ENCODE measurements at regions not wholly inside any gene's neighbourhood (a gene's known extent, or its start where the extent isn't known, plus 50 kb on each side); places are given as distances from the start of the nearest gene placed in this dataset.

- TF ChIP-seq OSR1 (CRISPR knock-in tag; IDR thresholded peaks at IDR 0.05), result no peak
- TF ChIP-seq CSDC2 (CRISPR knock-in tag; IDR thresholded peaks at IDR 0.05), result no peak
- TF ChIP-seq ZFP30 (CRISPR knock-in tag; IDR thresholded peaks at IDR 0.05), result no peak
- TF ChIP-seq TCF4 (CRISPR knock-in tag; IDR thresholded peaks at IDR 0.05; ENCODE audit: borderline replicate concordance), result no peak
- no peak for ATAC-seq
Measured at GRCh38 chr16:9232102-9232770, 140.8 kb downstream of the HAPSTR1 start.

- no peak for ATAC-seq
- TF ChIP-seq ZFP3 (CRISPR knock-in tag; IDR thresholded peaks at IDR 0.05), result no peak
- TF ChIP-seq ZNF8 (CRISPR knock-in tag; IDR thresholded peaks at IDR 0.05), result no peak
Measured at GRCh38 chr16:9235867-9236266, 144.4 kb downstream of the HAPSTR1 start.

- ATAC-seq, result no peak
- TF ChIP-seq GLIS3 (CRISPR knock-in tag; IDR thresholded peaks at IDR 0.05) (no peak), POU6F1 (CRISPR knock-in tag; IDR thresholded peaks at IDR 0.05; ENCODE audit: borderline replicate concordance, low read depth) (no peak), ZC3H10 (CRISPR knock-in tag; IDR thresholded peaks at IDR 0.05) (no peak), TOX (CRISPR knock-in tag; IDR thresholded peaks at IDR 0.05; ENCODE audit: borderline replicate concordance) (no peak), CREB5 (CRISPR knock-in tag; IDR thresholded peaks at IDR 0.05; ENCODE audit: low read depth) (no peak), OSR1 (CRISPR knock-in tag; IDR thresholded peaks at IDR 0.05) (no peak), ZFP3 (CRISPR knock-in tag; IDR thresholded peaks at IDR 0.05) (no peak), ISL1 (CRISPR knock-in tag; IDR thresholded peaks at IDR 0.05) (no peak), ESRRG (CRISPR knock-in tag; IDR thresholded peaks at IDR 0.05) (no peak), PPARA (CRISPR knock-in tag; IDR thresholded peaks at IDR 0.05; ENCODE audit: borderline replicate concordance) (no peak), ZNF8 (CRISPR knock-in tag; IDR thresholded peaks at IDR 0.05) (no peak), BACH2 (CRISPR knock-in tag; IDR thresholded peaks at IDR 0.05; ENCODE audit: borderline replicate concordance) (no peak), ZNF565 (CRISPR knock-in tag; conservative IDR thresholded peaks at IDR 0.05; ENCODE audit: low read depth) (no peak)
Measured at GRCh38 chr16:9236319-9236718, 144.9 kb downstream of the HAPSTR1 start.

- no peak for ATAC-seq
- no peak for TF ChIP-seq POU6F1 (CRISPR knock-in tag; IDR thresholded peaks at IDR 0.05; ENCODE audit: borderline replicate concordance, low read depth)
- TF ChIP-seq RARB (CRISPR knock-in tag; IDR thresholded peaks at IDR 0.05), result no peak
Measured at GRCh38 chr16:9238346-9238745, 146.9 kb downstream of the HAPSTR1 start.

- ATAC-seq, result no peak
- no peak for TF ChIP-seq PPARA (CRISPR knock-in tag; IDR thresholded peaks at IDR 0.05; ENCODE audit: borderline replicate concordance)
- TF ChIP-seq PATZ1 (CRISPR knock-in tag; IDR thresholded peaks at IDR 0.05; ENCODE audit: borderline replicate concordance), result no peak
- no peak for TF ChIP-seq ZFP3 (CRISPR knock-in tag; IDR thresholded peaks at IDR 0.05)
- no peak for TF ChIP-seq OSR1 (CRISPR knock-in tag; IDR thresholded peaks at IDR 0.05)
- no peak for TF ChIP-seq CSRNP3 (CRISPR knock-in tag; IDR thresholded peaks at IDR 0.05)
- TF ChIP-seq TSHZ2 (CRISPR knock-in tag; IDR thresholded peaks at IDR 0.05), result no peak
- no peak for TF ChIP-seq ARNTL (CRISPR knock-in tag; IDR thresholded peaks at IDR 0.05; ENCODE audit: borderline replicate concordance, low read depth)
- no peak for TF ChIP-seq SNAI2 (CRISPR knock-in tag; IDR thresholded peaks at IDR 0.05)
- TF ChIP-seq POU6F1 (CRISPR knock-in tag; IDR thresholded peaks at IDR 0.05; ENCODE audit: borderline replicate concordance, low read depth), result no peak
- TF ChIP-seq ZNF565 (CRISPR knock-in tag; conservative IDR thresholded peaks at IDR 0.05; ENCODE audit: low read depth), result no peak
Measured at GRCh38 chr16:9241177-9241576, 149.7 kb downstream of the HAPSTR1 start.

All from SK-N-SH treated with all-trans-retinoic acid at 6 μM for 48 hours (cell line).